GM23338 (cell line): ENCODE measurements at regions not wholly inside any gene's neighbourhood (a gene's known extent, or its start where the extent isn't known, plus 50 kb on each side); places are given as distances from the start of the nearest gene placed in this dataset.

ENCODE experiments used
- ATAC-seq: fragments of 200-7000 bp; cut with Tn5 transposase; 3 replicates; pipeline ENCODE4 v1.9.1; 2020
- DNase-seq: peaks from one replicate; pipeline ENCODE4 v3.0.0-alpha.2; 2015; ENCODE audit warnings: low spot score
- H2AFZ ChIP-seq: fragments of 200-600 bp; sonication (generic); 2 replicates; pipeline ENCODE4 v1.8.0; 2016; ENCODE audit warnings: antibody characterized with exemption, mild to moderate bottlenecking, moderate library complexity
- H3F3A ChIP-seq: fragments of 200-600 bp; sonication (generic); replicated peaks from 2 replicates; pipeline ENCODE4 v1.8.0; 2017; ENCODE audit warnings: antibody characterized with exemption, mixed run types, low read depth
- H3K27ac ChIP-seq: fragments of 200-600 bp; sonication (generic); 2 replicates; pipeline ENCODE4 v1.6.1; 2016; ENCODE audit warnings: low read depth
- H3K27me3 ChIP-seq: fragments of 200-600 bp; sonication (generic); 2 replicates; pipeline ENCODE4 v1.8.0; 2016; ENCODE audit warnings: mild to moderate bottlenecking, mixed run types, moderate library complexity; ENCODE audit not compliant: insufficient read depth
- H3K36me3 ChIP-seq: fragments of 200-600 bp; sonication (generic); 2 replicates; pipeline ENCODE4 v1.8.0; 2016; ENCODE audit warnings: mild to moderate bottlenecking; ENCODE audit not compliant: insufficient read depth
- H3K4me1 ChIP-seq: fragments of 200-600 bp; sonication (generic); 2 replicates; pipeline ENCODE4 v1.8.0; 2016; ENCODE audit warnings: mild to moderate bottlenecking, moderate library complexity; ENCODE audit not compliant: insufficient read depth
- H3K4me2 ChIP-seq: fragments of 200-600 bp; sonication (generic); 2 replicates; pipeline ENCODE4 v1.7.1; 2017; ENCODE audit warnings: mixed run types
- H3K4me3 ChIP-seq: fragments of 200-600 bp; sonication (generic); 2 replicates; pipeline ENCODE4 v1.6.1; 2016; ENCODE audit warnings: mixed run types
- H3K79me2 ChIP-seq: fragments of 200-600 bp; sonication (generic); replicated peaks from 2 replicates; pipeline ENCODE4 v1.8.0; 2017; ENCODE audit warnings: mild to moderate bottlenecking; ENCODE audit not compliant: insufficient read depth
- H3K9me2 ChIP-seq: fragments of 200-600 bp; sonication (generic); 2 replicates; pipeline ENCODE4 v1.8.0; 2017; ENCODE audit not compliant: insufficient read depth
- H4K20me1 ChIP-seq: fragments of 200-600 bp; sonication (generic); replicated peaks from 2 replicates; pipeline ENCODE4 v1.8.0; 2017; ENCODE audit warnings: mild to moderate bottlenecking; ENCODE audit not compliant: insufficient read depth
- H3K27ac Mint-ChIP-seq: 2 replicates; pipeline ENCODE4 v1.8.0; 2020; ENCODE audit warnings: inconsistent platforms, mild to moderate bottlenecking, moderate library complexity, mixed read lengths
- H3K27me3 Mint-ChIP-seq: 3 replicates; pipeline ENCODE4 v1.8.0; 2022; ENCODE audit warnings: low read depth, mild to moderate bottlenecking, moderate library complexity, mixed read lengths, inconsistent platforms; ENCODE audit not compliant: insufficient read depth, poor library complexity
- H3K36me3 Mint-ChIP-seq: 3 replicates; pipeline ENCODE4 v1.8.0; 2021; ENCODE audit warnings: low read depth, mild to moderate bottlenecking, inconsistent platforms, moderate library complexity, mixed read lengths
- H3K4me1 Mint-ChIP-seq: 3 replicates; pipeline ENCODE4 v1.8.0; 2020; ENCODE audit warnings: mild to moderate bottlenecking, inconsistent platforms, mixed read lengths
- H3K4me3 Mint-ChIP-seq: 3 replicates; pipeline ENCODE4 v1.8.0; 2021; ENCODE audit warnings: moderate library complexity, mild to moderate bottlenecking, inconsistent platforms, mixed read lengths
- H3K9me3 Mint-ChIP-seq: 3 replicates; pipeline ENCODE4 v1.8.0; 2020; ENCODE audit warnings: moderate library complexity, mild to moderate bottlenecking, inconsistent platforms, mixed read lengths
- CREB1 ChIP-seq: fragments of 250-450 bp; sonication (Bioruptor Pico); IDR thresholded peaks from 2 replicates; pipeline ENCODE4 v1.5.0; 2020; ENCODE audit warnings: low read depth, mild to moderate bottlenecking, moderate library complexity
- JUNB ChIP-seq: IDR thresholded peaks from one replicate; pipeline ENCODE4 v1.6.1; 2016; ENCODE audit warnings: antibody characterized with exemption; ENCODE audit not compliant: unreplicated experiment
- NANOG ChIP-seq: IDR thresholded peaks from 2 replicates; pipeline ENCODE4 v1.6.1; 2016; ENCODE audit warnings: antibody characterized with exemption, borderline replicate concordance
- POLR2AphosphoS5 ChIP-seq: IDR thresholded peaks from 2 replicates; pipeline ENCODE4 v1.6.1; 2016; ENCODE audit warnings: antibody characterized with exemption, low read depth
- STAT1 ChIP-seq: IDR thresholded peaks from one replicate; pipeline ENCODE4 v1.6.1; 2016; ENCODE audit warnings: antibody characterized with exemption; ENCODE audit not compliant: unreplicated experiment
- ZNF114 ChIP-seq: fragments of 250-450 bp; sonication (Bioruptor Pico); IDR thresholded peaks from 2 replicates; pipeline ENCODE4 v1.5.0; 2020; ENCODE audit warnings: mild to moderate bottlenecking, moderate library complexity
- TF ChIP-seq, protein P1 (sequence below): IDR thresholded peaks from one replicate; pipeline ENCODE4 v1.6.1; 2018; ENCODE audit warnings: antibody characterized with exemption; ENCODE audit not compliant: unreplicated experiment
- TF ChIP-seq, protein P2 (sequence below): IDR thresholded peaks from 2 replicates; pipeline ENCODE4 v1.6.1; 2016; ENCODE audit warnings: antibody characterized with exemption
- TF ChIP-seq, protein P3 (sequence below), 2 experiments: fragments of 200-600 bp in 1 of 2; sonication (generic) in 1 of 2; conservative IDR thresholded peaks; 2 replicates each; pipeline versions ENCODE4 v1.5.1 to v1.6.1; 2016 to 2017; ENCODE audit warnings: antibody characterized with exemption in 2 of 2, low read depth in 2 of 2, mild to moderate bottlenecking in 2 of 2, moderate library complexity in 1 of 2
- TF ChIP-seq, protein P4 (sequence below): fragments of 250-450 bp; sonication (Bioruptor Pico); IDR thresholded peaks from 2 replicates; pipeline ENCODE4 v1.5.0; 2020; ENCODE audit warnings: mild to moderate bottlenecking, moderate library complexity

DNA sequence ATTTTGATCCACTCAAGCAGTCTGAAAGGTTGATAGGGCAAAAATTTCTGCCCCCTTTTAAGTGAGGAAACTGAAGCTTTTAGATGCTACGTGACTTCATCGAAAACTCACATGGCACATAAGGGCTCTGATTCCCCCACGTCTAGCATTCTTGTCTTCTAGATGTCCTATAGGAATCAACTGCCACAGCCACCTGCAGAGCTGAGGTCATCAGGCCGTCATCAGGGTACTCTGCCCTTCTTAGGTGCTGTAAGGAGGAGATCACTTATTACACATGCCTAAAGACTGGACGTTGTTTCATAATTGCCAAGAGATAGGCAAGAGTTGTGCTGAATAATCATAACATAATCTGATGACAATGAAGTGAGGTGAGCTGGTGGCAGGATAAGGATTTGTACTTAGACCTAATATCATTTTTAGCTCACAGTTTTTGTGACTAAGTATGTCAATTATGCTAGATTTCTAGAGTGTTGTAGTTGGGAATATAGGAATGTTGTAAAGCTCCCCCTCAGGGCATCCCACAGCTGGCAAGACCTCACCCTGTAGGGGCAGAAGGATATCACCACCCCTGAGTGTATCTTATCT is 349.4 kb downstream of the METTL15 start:
- Histone ChIP-seq H3K9me2 (peaks cover 4% of the 10 kb centered on the region; the same call in 1 of the 2 replicates), H3K79me2 (no peaks in the 10 kb centered on the region), H2AFZ (no peak overlapping the region), H3K4me3 (no peak overlapping the region), H3K4me1 (no peaks in the 10 kb centered on the region), H3K36me3 (no peaks in the 10 kb centered on the region), H3K4me2 (no peak overlapping the region), H3F3A (no peaks in the 10 kb centered on the region), H3K27ac (no peak overlapping the region), H3K27me3 (no peaks in the 10 kb centered on the region), H4K20me1 (no peaks in the 10 kb centered on the region)
- no peaks in the 10 kb centered on the region for H3K4me1 Mint-ChIP-seq
- H3K27ac Mint-ChIP-seq, result no peak overlapping the region
- TF ChIP-seq CREB1 (no peak), STAT1 (no peak), ZNF114 (CRISPR knock-in tag) (no peak)
- TF ChIP-seq, protein P1, sequence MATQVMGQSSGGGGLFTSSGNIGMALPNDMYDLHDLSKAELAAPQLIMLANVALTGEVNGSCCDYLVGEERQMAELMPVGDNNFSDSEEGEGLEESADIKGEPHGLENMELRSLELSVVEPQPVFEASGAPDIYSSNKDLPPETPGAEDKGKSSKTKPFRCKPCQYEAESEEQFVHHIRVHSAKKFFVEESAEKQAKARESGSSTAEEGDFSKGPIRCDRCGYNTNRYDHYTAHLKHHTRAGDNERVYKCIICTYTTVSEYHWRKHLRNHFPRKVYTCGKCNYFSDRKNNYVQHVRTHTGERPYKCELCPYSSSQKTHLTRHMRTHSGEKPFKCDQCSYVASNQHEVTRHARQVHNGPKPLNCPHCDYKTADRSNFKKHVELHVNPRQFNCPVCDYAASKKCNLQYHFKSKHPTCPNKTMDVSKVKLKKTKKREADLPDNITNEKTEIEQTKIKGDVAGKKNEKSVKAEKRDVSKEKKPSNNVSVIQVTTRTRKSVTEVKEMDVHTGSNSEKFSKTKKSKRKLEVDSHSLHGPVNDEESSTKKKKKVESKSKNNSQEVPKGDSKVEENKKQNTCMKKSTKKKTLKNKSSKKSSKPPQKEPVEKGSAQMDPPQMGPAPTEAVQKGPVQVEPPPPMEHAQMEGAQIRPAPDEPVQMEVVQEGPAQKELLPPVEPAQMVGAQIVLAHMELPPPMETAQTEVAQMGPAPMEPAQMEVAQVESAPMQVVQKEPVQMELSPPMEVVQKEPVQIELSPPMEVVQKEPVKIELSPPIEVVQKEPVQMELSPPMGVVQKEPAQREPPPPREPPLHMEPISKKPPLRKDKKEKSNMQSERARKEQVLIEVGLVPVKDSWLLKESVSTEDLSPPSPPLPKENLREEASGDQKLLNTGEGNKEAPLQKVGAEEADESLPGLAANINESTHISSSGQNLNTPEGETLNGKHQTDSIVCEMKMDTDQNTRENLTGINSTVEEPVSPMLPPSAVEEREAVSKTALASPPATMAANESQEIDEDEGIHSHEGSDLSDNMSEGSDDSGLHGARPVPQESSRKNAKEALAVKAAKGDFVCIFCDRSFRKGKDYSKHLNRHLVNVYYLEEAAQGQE, result no peak
- TF ChIP-seq, protein P2, sequence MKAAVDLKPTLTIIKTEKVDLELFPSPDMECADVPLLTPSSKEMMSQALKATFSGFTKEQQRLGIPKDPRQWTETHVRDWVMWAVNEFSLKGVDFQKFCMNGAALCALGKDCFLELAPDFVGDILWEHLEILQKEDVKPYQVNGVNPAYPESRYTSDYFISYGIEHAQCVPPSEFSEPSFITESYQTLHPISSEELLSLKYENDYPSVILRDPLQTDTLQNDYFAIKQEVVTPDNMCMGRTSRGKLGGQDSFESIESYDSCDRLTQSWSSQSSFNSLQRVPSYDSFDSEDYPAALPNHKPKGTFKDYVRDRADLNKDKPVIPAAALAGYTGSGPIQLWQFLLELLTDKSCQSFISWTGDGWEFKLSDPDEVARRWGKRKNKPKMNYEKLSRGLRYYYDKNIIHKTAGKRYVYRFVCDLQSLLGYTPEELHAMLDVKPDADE, result no peak
- TF ChIP-seq, protein P3, sequence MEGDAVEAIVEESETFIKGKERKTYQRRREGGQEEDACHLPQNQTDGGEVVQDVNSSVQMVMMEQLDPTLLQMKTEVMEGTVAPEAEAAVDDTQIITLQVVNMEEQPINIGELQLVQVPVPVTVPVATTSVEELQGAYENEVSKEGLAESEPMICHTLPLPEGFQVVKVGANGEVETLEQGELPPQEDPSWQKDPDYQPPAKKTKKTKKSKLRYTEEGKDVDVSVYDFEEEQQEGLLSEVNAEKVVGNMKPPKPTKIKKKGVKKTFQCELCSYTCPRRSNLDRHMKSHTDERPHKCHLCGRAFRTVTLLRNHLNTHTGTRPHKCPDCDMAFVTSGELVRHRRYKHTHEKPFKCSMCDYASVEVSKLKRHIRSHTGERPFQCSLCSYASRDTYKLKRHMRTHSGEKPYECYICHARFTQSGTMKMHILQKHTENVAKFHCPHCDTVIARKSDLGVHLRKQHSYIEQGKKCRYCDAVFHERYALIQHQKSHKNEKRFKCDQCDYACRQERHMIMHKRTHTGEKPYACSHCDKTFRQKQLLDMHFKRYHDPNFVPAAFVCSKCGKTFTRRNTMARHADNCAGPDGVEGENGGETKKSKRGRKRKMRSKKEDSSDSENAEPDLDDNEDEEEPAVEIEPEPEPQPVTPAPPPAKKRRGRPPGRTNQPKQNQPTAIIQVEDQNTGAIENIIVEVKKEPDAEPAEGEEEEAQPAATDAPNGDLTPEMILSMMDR (conservative IDR thresholded peaks at IDR 0.05; ENCODE audit: low read depth in 2 of 2), result no peak
- no peak for DNase-seq
- H3K4me3 Mint-ChIP-seq, result no peak overlapping the region
- H3K36me3 Mint-ChIP-seq, result no peaks in the 10 kb centered on the region
- H3K9me3 Mint-ChIP-seq, result no peaks in the 10 kb centered on the region
- no peak for ATAC-seq
- H3K27me3 Mint-ChIP-seq, result no peaks in the 10 kb centered on the region

DNA sequence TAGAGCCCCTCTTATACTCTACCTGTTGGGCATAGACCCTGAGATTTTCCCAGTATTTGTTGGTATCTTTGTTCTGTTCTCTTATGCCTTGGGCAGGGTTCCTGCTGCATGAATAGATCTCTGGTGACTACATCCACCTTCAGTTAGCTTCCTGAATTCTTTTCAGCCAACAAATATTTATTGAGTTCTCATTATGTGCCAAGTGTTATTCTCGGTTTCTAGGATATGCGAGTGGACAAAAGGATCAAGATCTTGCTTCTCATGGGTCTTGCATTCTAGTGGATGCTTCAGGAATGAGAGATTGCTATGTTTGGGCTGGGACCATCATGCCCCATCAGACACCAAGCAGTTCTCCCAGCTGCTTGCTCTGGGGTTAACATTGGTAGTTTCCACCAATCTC is 340.0 kb downstream of the METTL15 start:
- Histone ChIP-seq H2AFZ (no peak overlapping the region), H3K4me3 (no peak overlapping the region), H3K27ac (no peak overlapping the region), H3K36me3 (no peaks in the 10 kb centered on the region), H3K27me3 (no peaks in the 10 kb centered on the region), H3K79me2 (no peaks in the 10 kb centered on the region), H3K9me2 (peaks cover 7% of the 10 kb centered on the region; the same call in 1 of the 2 replicates), H3K4me1 (no peaks in the 10 kb centered on the region), H3K4me2 (no peak overlapping the region), H4K20me1 (no peaks in the 10 kb centered on the region), H3F3A (no peaks in the 10 kb centered on the region)
- H3K4me3 Mint-ChIP-seq, result no peak overlapping the region
- no peaks in the 10 kb centered on the region for H3K9me3 Mint-ChIP-seq
- H3K4me1 Mint-ChIP-seq, result peaks cover 3% of the 10 kb centered on the region; the same call in 2 of the 3 replicates
- no peaks in the 10 kb centered on the region for H3K27me3 Mint-ChIP-seq
- no peak for ATAC-seq
- DNase-seq, result no peak
- H3K27ac Mint-ChIP-seq, result no peak overlapping the region
- no peaks in the 10 kb centered on the region for H3K36me3 Mint-ChIP-seq
- TF ChIP-seq, protein P4, sequence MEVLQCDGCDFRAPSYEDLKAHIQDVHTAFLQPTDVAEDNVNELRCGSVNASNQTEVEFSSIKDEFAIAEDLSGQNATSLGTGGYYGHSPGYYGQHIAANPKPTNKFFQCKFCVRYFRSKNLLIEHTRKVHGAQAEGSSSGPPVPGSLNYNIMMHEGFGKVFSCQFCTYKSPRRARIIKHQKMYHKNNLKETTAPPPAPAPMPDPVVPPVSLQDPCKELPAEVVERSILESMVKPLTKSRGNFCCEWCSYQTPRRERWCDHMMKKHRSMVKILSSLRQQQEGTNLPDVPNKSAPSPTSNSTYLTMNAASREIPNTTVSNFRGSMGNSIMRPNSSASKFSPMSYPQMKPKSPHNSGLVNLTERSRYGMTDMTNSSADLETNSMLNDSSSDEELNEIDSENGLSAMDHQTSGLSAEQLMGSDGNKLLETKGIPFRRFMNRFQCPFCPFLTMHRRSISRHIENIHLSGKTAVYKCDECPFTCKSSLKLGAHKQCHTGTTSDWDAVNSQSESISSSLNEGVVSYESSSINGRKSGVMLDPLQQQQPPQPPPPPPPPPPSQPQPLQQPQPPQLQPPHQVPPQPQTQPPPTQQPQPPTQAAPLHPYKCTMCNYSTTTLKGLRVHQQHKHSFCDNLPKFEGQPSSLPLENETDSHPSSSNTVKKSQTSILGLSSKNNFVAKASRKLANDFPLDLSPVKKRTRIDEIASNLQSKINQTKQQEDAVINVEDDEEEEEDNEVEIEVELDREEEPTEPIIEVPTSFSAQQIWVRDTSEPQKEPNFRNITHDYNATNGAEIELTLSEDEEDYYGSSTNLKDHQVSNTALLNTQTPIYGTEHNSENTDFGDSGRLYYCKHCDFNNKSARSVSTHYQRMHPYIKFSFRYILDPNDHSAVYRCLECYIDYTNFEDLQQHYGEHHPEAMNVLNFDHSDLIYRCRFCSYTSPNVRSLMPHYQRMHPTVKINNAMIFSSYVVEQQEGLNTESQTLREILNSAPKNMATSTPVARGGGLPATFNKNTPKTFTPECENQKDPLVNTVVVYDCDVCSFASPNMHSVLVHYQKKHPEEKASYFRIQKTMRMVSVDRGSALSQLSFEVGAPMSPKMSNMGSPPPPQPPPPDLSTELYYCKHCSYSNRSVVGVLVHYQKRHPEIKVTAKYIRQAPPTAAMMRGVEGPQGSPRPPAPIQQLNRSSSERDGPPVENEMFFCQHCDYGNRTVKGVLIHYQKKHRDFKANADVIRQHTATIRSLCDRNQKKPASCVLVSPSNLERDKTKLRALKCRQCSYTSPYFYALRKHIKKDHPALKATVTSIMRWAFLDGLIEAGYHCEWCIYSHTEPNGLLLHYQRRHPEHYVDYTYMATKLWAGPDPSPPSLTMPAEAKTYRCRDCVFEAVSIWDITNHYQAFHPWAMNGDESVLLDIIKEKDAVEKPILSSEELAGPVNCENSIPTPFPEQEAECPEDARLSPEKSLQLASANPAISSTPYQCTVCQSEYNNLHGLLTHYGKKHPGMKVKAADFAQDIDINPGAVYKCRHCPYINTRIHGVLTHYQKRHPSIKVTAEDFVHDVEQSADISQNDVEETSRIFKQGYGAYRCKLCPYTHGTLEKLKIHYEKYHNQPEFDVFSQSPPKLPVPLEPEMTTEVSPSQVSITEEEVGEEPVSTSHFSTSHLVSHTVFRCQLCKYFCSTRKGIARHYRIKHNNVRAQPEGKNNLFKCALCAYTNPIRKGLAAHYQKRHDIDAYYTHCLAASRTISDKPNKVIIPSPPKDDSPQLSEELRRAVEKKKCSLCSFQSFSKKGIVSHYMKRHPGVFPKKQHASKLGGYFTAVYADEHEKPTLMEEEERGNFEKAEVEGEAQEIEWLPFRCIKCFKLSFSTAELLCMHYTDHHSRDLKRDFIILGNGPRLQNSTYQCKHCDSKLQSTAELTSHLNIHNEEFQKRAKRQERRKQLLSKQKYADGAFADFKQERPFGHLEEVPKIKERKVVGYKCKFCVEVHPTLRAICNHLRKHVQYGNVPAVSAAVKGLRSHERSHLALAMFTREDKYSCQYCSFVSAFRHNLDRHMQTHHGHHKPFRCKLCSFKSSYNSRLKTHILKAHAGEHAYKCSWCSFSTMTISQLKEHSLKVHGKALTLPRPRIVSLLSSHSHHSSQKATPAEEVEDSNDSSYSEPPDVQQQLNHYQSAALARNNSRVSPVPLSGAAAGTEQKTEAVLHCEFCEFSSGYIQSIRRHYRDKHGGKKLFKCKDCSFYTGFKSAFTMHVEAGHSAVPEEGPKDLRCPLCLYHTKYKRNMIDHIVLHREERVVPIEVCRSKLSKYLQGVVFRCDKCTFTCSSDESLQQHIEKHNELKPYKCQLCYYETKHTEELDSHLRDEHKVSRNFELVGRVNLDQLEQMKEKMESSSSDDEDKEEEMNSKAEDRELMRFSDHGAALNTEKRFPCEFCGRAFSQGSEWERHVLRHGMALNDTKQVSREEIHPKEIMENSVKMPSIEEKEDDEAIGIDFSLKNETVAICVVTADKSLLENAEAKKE (CRISPR knock-in tag), result no peak
- TF ChIP-seq NANOG, result no peak
- no peak for TF ChIP-seq POLR2AphosphoS5
- no peak for TF ChIP-seq STAT1
- no peak for TF ChIP-seq JUNB
